ENCODE measurements at regions not wholly inside any gene's neighbourhood (a gene's known extent, or its start where the extent isn't known, plus 50 kb on each side); places are given as distances from the start of the nearest gene placed in this dataset.

GRCh38 chr13:34258646-34259386 is 440.9 kb downstream of the RFC3 start:
- Histone ChIP-seq H3K36me3 (ENCODE audit: control insufficient read depth, insufficient read depth, low read length) (no peaks in the 10 kb centered on the region), H3K27me3 (replicated peaks; ENCODE audit: control insufficient read depth, insufficient read depth, low read length) (no peaks in the 10 kb centered on the region), H3K4me3 (replicated peaks; ENCODE audit: low read depth, low read length) (no peak overlapping the region)
- DNase-seq (ENCODE audit: extremely low read depth, insufficient read length) = no peak
- TF ChIP-seq, protein P1, sequence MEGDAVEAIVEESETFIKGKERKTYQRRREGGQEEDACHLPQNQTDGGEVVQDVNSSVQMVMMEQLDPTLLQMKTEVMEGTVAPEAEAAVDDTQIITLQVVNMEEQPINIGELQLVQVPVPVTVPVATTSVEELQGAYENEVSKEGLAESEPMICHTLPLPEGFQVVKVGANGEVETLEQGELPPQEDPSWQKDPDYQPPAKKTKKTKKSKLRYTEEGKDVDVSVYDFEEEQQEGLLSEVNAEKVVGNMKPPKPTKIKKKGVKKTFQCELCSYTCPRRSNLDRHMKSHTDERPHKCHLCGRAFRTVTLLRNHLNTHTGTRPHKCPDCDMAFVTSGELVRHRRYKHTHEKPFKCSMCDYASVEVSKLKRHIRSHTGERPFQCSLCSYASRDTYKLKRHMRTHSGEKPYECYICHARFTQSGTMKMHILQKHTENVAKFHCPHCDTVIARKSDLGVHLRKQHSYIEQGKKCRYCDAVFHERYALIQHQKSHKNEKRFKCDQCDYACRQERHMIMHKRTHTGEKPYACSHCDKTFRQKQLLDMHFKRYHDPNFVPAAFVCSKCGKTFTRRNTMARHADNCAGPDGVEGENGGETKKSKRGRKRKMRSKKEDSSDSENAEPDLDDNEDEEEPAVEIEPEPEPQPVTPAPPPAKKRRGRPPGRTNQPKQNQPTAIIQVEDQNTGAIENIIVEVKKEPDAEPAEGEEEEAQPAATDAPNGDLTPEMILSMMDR (IDR thresholded peaks at IDR 0.05; ENCODE audit: insufficient read depth, low read length, poor library complexity, severe bottlenecking) = no peak

DNA sequence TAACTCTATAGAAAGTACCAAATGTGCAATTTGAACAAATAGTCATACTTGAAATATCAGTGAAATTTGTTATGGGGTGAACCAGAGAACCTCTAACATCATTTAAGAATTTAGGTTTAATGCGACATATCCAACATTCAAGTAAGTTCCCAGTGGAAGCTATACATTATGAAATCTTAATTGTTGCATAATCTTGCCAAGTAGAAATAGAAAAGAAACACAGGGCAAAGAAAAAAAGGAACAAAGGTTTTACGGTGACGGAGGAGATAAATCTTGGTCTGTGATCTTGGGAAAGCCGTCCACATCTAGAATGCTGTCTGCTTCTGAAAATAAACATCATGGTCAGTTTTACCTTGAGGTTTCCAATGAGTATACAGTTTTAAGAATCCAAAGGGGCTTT is 445.7 kb downstream of the RFC3 start:
- Histone ChIP-seq H3K27me3 (replicated peaks; ENCODE audit: control insufficient read depth, insufficient read depth, low read length) (no peaks in the 10 kb centered on the region), H3K36me3 (ENCODE audit: control insufficient read depth, insufficient read depth, low read length) (no peaks in the 10 kb centered on the region), H3K4me3 (replicated peaks; ENCODE audit: low read depth, low read length) (no peak overlapping the region)
- no peak for DNase-seq (ENCODE audit: extremely low read depth, insufficient read length)
- TF ChIP-seq, protein P1 (IDR thresholded peaks at IDR 0.05; ENCODE audit: insufficient read depth, low read length, poor library complexity, severe bottlenecking) = no peak

- TF ChIP-seq, protein P1 (IDR thresholded peaks at IDR 0.05; ENCODE audit: insufficient read depth, low read length, poor library complexity, severe bottlenecking) = no peak
- no peak for DNase-seq (ENCODE audit: extremely low read depth, insufficient read length)
- no peak overlapping the region for H3K4me3 ChIP-seq (replicated peaks; ENCODE audit: low read depth, low read length)
- no peaks in the 10 kb centered on the region for H3K27me3 ChIP-seq (replicated peaks; ENCODE audit: control insufficient read depth, insufficient read depth, low read length)
- H3K36me3 ChIP-seq (ENCODE audit: control insufficient read depth, insufficient read depth, low read length) = no peaks in the 10 kb centered on the region
Measured at GRCh38 chr13:34265046-34265679, 447.2 kb downstream of the RFC3 start.

DNA sequence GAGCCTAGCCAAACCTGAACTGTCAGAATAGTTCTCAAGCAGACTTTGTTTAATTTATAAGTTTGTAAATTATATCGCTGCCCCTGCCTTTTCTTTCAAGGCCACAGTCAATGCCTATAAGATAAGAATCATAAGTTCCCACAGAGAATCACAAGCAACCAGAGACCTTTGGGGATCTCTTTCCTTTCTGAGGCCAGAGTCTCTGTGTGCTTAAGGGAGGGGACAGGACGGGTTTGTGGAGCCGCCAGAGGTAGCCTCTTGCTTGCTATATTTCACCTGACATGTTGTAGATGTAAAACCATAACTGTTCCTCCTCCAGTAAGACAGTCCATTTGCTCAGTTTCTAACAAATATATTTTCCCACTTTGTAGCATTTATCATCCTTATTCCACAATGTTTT is 458.8 kb downstream of the RFC3 start:
- H3K36me3 ChIP-seq (ENCODE audit: control insufficient read depth, insufficient read depth, low read length) = no peaks in the 10 kb centered on the region
- TF ChIP-seq, protein P1 (IDR thresholded peaks at IDR 0.05; ENCODE audit: insufficient read depth, low read length, poor library complexity, severe bottlenecking) = no peak
- H3K4me3 ChIP-seq (replicated peaks; ENCODE audit: low read depth, low read length) = no peak overlapping the region
- no peak for DNase-seq (ENCODE audit: extremely low read depth, insufficient read length)
- no peaks in the 10 kb centered on the region for H3K27me3 ChIP-seq (replicated peaks; ENCODE audit: control insufficient read depth, insufficient read depth, low read length)

DNA sequence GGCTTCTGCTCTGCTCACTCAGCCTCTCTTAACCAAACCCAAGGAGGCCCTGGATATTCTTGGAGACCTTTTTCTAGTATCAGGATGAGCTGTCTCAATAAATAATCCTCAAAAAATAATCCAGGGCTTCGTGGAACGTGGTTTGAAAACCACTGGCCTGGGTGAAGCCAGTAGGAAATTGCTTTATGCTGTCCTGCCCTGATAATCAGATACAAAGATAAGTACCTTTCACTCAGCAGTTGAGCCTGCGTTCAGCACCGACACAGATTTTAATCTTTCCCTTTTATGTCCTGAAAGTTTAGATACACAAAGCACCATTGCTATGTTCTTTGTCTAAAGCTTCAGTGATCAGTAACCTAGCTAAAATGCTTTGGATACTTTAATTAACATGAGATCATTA is 460.0 kb downstream of the RFC3 start:
- H3K27me3 ChIP-seq (replicated peaks; ENCODE audit: control insufficient read depth, insufficient read depth, low read length) = no peaks in the 10 kb centered on the region
- no peak overlapping the region for H3K4me3 ChIP-seq (replicated peaks; ENCODE audit: low read depth, low read length)
- no peaks in the 10 kb centered on the region for H3K36me3 ChIP-seq (ENCODE audit: control insufficient read depth, insufficient read depth, low read length)
- DNase-seq (ENCODE audit: extremely low read depth, insufficient read length) = no peak
- TF ChIP-seq, protein P1 (IDR thresholded peaks at IDR 0.05; ENCODE audit: insufficient read depth, low read length, poor library complexity, severe bottlenecking) = no peak
